Right lobe of liver (tissue), 4 donors: ENCODE measurements at regions not wholly inside any gene's neighbourhood (a gene's known extent, or its start where the extent isn't known, plus 50 kb on each side); places are given as distances from the start of the nearest gene placed in this dataset.

Experiments used
- POLR2A ChIP-seq: fragments of 450-650 bp; IDR thresholded peaks from one replicate; pipeline ENCODE4 v1.6.1; 2017; ENCODE audit warnings: antibody characterized with exemption, mild to moderate bottlenecking
- TF ChIP-seq, protein P1 (sequence below), 4 donors: fragments of 200-600 bp in 3 of 4; fragments of 450-650 bp in 1 of 4; IDR thresholded peaks; one replicate each; pipeline versions ENCODE4 v1.5.1 to v1.8.0; 2016 to 2022; ENCODE audit warnings: antibody characterized with exemption in 4 of 4, mild to moderate bottlenecking in 2 of 4
- donor health status: DM: no; HTN: no; CAD: no.
- donor health status: DM: no; HTN: no; CAD: no.
- donor health status: DM: no; HTN: yes; CAD: no.

GRCh38 chr9:85156652-85157051, 487.1 kb downstream of the NTRK2 start:
- TF ChIP-seq, protein P1, sequence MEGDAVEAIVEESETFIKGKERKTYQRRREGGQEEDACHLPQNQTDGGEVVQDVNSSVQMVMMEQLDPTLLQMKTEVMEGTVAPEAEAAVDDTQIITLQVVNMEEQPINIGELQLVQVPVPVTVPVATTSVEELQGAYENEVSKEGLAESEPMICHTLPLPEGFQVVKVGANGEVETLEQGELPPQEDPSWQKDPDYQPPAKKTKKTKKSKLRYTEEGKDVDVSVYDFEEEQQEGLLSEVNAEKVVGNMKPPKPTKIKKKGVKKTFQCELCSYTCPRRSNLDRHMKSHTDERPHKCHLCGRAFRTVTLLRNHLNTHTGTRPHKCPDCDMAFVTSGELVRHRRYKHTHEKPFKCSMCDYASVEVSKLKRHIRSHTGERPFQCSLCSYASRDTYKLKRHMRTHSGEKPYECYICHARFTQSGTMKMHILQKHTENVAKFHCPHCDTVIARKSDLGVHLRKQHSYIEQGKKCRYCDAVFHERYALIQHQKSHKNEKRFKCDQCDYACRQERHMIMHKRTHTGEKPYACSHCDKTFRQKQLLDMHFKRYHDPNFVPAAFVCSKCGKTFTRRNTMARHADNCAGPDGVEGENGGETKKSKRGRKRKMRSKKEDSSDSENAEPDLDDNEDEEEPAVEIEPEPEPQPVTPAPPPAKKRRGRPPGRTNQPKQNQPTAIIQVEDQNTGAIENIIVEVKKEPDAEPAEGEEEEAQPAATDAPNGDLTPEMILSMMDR (IDR thresholded peaks at IDR 0.05) = no peak
- no peak for TF ChIP-seq POLR2A
